Loucy (cell line): ENCODE measurements at regions not wholly inside any gene's neighbourhood (a gene's known extent, or its start where the extent isn't known, plus 50 kb on each side); places are given as distances from the start of the nearest gene placed in this dataset.

Source experiments
- EZH2phosphoT487 ChIP-seq: fragments of 200-600 bp; IDR thresholded peaks from 2 replicates; pipeline ENCODE4 v1.6.1; 2018; ENCODE audit warnings: antibody characterized with exemption, mild to moderate bottlenecking, moderate library complexity, borderline replicate concordance
- TF ChIP-seq, protein P1 (sequence below): fragments of 200-600 bp; sonication (generic); conservative IDR thresholded peaks from 2 replicates; pipeline ENCODE4 v1.5.1; 2014; ENCODE audit warnings: mild to moderate bottlenecking, antibody characterized with exemption, low read length

DNA sequence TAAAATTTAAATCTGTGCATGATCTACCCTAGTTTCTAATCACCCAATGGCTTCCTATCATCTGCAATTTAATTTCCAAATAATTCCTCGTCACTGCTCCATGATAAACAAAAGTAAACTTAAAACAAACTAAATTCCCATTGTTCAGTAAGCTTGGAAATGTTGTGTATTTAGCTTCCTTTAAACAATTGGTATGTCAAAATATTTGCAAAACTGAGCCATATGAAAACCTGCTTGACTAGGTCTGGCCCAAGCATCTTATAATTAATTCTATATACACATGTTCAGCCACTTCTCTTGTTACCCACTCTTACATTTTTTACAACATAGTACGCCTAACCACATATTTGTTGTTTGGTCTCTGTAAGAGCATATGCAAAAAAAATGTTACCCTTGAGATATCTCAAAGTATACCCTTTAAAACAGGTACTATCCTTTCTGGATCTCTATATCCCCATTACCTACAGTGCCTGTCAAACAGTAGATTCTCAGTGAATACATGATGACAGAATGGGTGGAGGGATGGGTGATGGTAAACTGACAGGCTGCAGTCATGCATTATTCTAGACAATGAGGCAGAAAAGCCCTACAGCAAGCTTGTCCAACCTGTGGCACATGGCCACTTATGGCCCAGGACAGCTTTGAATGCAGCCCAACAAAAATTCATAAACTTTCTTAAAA is 1277.9 kb upstream of the TENM4 start:
- TF ChIP-seq, protein P1, sequence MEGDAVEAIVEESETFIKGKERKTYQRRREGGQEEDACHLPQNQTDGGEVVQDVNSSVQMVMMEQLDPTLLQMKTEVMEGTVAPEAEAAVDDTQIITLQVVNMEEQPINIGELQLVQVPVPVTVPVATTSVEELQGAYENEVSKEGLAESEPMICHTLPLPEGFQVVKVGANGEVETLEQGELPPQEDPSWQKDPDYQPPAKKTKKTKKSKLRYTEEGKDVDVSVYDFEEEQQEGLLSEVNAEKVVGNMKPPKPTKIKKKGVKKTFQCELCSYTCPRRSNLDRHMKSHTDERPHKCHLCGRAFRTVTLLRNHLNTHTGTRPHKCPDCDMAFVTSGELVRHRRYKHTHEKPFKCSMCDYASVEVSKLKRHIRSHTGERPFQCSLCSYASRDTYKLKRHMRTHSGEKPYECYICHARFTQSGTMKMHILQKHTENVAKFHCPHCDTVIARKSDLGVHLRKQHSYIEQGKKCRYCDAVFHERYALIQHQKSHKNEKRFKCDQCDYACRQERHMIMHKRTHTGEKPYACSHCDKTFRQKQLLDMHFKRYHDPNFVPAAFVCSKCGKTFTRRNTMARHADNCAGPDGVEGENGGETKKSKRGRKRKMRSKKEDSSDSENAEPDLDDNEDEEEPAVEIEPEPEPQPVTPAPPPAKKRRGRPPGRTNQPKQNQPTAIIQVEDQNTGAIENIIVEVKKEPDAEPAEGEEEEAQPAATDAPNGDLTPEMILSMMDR: no peak
- TF ChIP-seq EZH2phosphoT487: no peak
